Colonic mucosa (tissue), 4 donors: ENCODE measurements at regions not wholly inside any gene's neighbourhood (a gene's known extent, or its start where the extent isn't known, plus 50 kb on each side); places are given as distances from the start of the nearest gene placed in this dataset.

ENCODE experiments used
- DNase-seq: peaks from one replicate; pipeline ENCODE4 v3.0.0-alpha.2; 2020
- H3K27ac ChIP-seq: fragments of 200-600 bp; one replicate; pipeline ENCODE4 v1.8.0; 2021
- H3K27me3 ChIP-seq: fragments of 200-600 bp; one replicate; pipeline ENCODE4 v1.8.0; 2021
- H3K36me3 ChIP-seq: fragments of 200-600 bp; one replicate; pipeline ENCODE4 v1.8.0; 2021
- H3K4me1 ChIP-seq: fragments of 200-600 bp; one replicate; pipeline ENCODE4 v1.8.0; 2021; ENCODE audit warnings: mild to moderate bottlenecking
- H3K4me3 ChIP-seq: fragments of 200-600 bp; one replicate; pipeline ENCODE4 v1.8.0; 2021
- H3K9ac ChIP-seq, 2 donors: one replicate each; pipeline ENCODE4 v1.7.0; 2013; ENCODE audit warnings: control low read depth in 2 of 2, low read depth in 2 of 2, low read length in 2 of 2
- H3K9me3 ChIP-seq: fragments of 200-600 bp; one replicate; pipeline ENCODE4 v1.8.0; 2021
- CTCF ChIP-seq: fragments of 200-600 bp; IDR thresholded peaks from one replicate; pipeline ENCODE4 v1.8.0; 2022; ENCODE audit warnings: antibody characterized with exemption, mild to moderate bottlenecking
- intact Hi-C: fragments of 100-400 bp; cut with DNase I; formaldehyde crosslinking; loops from one replicate; pipeline ENCODE4 v1.14.1; 2022
- donor health status: healthy.
- donor health status: DM: no; HTN: no; CAD: no.
- donor health status: DM: no; HTN: no; CAD: no.

DNA sequence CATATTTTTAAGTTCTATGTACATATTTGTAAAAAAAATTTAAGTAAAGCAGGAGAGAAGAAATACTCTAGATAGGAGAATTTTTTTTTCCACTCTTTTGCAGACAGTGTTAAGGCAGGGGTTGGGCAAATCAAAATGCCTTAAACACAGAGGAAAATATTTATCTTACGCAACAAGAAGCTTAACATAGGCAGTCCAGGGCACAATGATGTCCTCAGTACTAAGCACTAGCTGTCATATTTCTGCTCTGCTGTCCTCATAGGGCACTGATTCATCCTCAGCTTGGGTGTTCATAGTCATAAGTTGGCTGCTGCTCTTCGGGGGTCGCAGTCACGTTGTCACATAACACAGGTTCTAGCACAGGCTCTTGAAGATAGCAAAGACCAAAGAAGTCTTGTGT is 247.4 kb downstream of the PTBP2 start:
- no peaks in the 10 kb centered on the region for H3K4me1 ChIP-seq
- no peak overlapping the region for H3K4me3 ChIP-seq
- no peaks in the 10 kb centered on the region for H3K36me3 ChIP-seq
- intact Hi-C loops, result loop anchor here (5.0 kb wide), 1 partner anchor 1083 kb away; no protein-coding TSS in a partner anchor
- no peak overlapping the region for H3K9ac ChIP-seq
- no peak overlapping the region for H3K27ac ChIP-seq
- H3K27me3 ChIP-seq, result no peaks in the 10 kb centered on the region
- no peaks in the 10 kb centered on the region for H3K9me3 ChIP-seq
- DNase-seq, result no peak
- no peak for TF ChIP-seq CTCF

DNA sequence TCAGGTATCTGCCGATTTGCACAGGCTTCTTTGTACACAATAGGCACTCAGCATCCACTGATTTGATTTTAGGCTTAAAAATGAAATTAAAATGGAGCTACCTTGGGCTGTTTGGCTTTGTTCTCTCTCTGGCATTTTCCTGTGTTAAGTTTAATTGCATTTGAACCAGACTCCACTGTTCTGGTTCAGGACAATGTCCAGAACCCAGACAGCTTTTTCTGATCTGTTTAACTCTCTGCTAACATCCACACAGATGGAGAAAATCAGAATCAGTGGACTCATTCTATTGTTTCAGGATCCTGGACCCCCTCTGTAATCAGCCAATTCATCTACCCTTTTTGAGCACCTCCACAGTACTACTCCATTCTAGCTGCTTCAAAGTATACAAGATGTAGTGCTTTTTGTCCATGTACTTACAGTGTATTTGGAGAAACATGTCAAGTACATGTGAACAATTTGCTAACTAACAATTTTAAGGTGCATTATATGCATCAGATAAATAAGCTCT is 248.1 kb downstream of the PTBP2 start:
- Histone ChIP-seq H3K4me3 (no peak overlapping the region), H3K27ac (no peak overlapping the region), H3K4me1 (no peaks in the 10 kb centered on the region), H3K9me3 (no peaks in the 10 kb centered on the region), H3K27me3 (no peaks in the 10 kb centered on the region), H3K36me3 (no peaks in the 10 kb centered on the region), H3K9ac (no peak overlapping the region)
- TF ChIP-seq CTCF, result no peak
- intact Hi-C loops, result loop anchor here (5.0 kb wide), 1 partner anchor 1083 kb away; no protein-coding TSS in a partner anchor
- DNase-seq, result no peak

GRCh38 chr1:96971439-96971838 is 249.9 kb downstream of the PTBP2 start:
- Histone ChIP-seq H3K4me3 (no peak overlapping the region), H3K36me3 (no peaks in the 10 kb centered on the region), H3K27ac (no peak overlapping the region), H3K27me3 (no peaks in the 10 kb centered on the region), H3K9ac (no peak overlapping the region), H3K9me3 (no peaks in the 10 kb centered on the region), H3K4me1 (no peaks in the 10 kb centered on the region)
- intact Hi-C loops, result no loop called here
- no peak for DNase-seq
- TF ChIP-seq CTCF, result no peak

DNA sequence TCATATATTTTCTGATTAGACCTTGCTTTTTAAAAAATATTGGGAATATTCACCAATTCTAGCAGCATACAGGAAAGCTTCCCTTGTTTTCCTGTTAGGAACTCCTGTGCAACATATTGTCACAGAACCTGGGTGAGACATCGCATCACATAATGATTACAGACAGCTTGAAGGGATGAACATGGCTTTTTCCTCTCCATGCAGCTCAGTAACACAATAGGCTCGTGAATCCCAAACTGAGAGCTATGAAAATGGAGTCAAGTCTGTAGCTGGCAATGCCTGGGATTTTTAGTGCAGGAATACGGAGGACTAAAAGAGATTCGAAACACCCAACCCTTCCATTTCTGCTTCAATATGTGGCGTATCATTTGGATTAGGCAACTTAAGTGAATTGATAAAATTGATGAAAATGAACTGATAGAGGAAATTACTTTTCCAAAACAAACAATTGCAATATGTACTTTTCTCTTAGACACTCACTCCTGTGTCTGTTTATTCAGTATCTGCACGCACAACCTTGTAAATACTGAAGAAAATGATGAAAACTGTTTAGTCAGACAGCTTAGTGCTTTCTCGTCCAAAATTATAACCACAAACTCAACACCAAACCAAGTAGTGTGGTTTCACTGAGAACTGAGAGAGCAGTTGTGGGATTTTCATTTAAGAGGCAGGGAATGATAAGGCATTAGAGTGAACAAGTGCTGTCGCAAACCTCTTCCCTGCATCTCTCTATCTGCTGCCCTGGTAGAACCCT is 250.4 kb downstream of the PTBP2 start:
- TF ChIP-seq CTCF, result no peak
- H3K9me3 ChIP-seq, result no peaks in the 10 kb centered on the region
- no peaks in the 10 kb centered on the region for H3K36me3 ChIP-seq
- no peaks in the 10 kb centered on the region for H3K4me1 ChIP-seq
- H3K27ac ChIP-seq, result no peak overlapping the region
- no peak overlapping the region for H3K4me3 ChIP-seq
- intact Hi-C loops, result no loop called here
- H3K9ac ChIP-seq, result no peak overlapping the region
- no peaks in the 10 kb centered on the region for H3K27me3 ChIP-seq
- no peak for DNase-seq

- Histone ChIP-seq H3K27ac (no peak overlapping the region), H3K4me1 (no peaks in the 10 kb centered on the region), H3K36me3 (no peaks in the 10 kb centered on the region), H3K27me3 (no peaks in the 10 kb centered on the region), H3K9ac (no peak overlapping the region), H3K4me3 (no peak overlapping the region), H3K9me3 (no peaks in the 10 kb centered on the region)
- intact Hi-C loops, result no loop called here
- no peak for TF ChIP-seq CTCF
- no peak for DNase-seq
Observed at GRCh38 chr1:96973605-96974004, 252.0 kb downstream of the PTBP2 start.
